GM12873 (cell line): ENCODE measurements at regions not wholly inside any gene's neighbourhood (a gene's known extent, or its start where the extent isn't known, plus 50 kb on each side); places are given as distances from the start of the nearest gene placed in this dataset.

Experiments used
- TF ChIP-seq, protein P1 (sequence below): IDR thresholded peaks from 2 replicates; pipeline ENCODE4 v1.5.1; 2012; ENCODE audit warnings: low read depth, mild to moderate bottlenecking, moderate library complexity, low read length, control low read depth; ENCODE audit not compliant: insufficient read depth; ENCODE audit errors: missing control alignments

GRCh38 chr14:81952917-81953316 lies 419.3 kb upstream of the SEL1L start:
- TF ChIP-seq, protein P1, sequence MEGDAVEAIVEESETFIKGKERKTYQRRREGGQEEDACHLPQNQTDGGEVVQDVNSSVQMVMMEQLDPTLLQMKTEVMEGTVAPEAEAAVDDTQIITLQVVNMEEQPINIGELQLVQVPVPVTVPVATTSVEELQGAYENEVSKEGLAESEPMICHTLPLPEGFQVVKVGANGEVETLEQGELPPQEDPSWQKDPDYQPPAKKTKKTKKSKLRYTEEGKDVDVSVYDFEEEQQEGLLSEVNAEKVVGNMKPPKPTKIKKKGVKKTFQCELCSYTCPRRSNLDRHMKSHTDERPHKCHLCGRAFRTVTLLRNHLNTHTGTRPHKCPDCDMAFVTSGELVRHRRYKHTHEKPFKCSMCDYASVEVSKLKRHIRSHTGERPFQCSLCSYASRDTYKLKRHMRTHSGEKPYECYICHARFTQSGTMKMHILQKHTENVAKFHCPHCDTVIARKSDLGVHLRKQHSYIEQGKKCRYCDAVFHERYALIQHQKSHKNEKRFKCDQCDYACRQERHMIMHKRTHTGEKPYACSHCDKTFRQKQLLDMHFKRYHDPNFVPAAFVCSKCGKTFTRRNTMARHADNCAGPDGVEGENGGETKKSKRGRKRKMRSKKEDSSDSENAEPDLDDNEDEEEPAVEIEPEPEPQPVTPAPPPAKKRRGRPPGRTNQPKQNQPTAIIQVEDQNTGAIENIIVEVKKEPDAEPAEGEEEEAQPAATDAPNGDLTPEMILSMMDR = no peak

GRCh38 chr14:81953419-81953818 lies 419.8 kb upstream of the SEL1L start:
- TF ChIP-seq, protein P1 = no peak

GRCh38 chr14:81955123-81955522 lies 421.5 kb upstream of the SEL1L start:
- TF ChIP-seq, protein P1 = no peak

DNA sequence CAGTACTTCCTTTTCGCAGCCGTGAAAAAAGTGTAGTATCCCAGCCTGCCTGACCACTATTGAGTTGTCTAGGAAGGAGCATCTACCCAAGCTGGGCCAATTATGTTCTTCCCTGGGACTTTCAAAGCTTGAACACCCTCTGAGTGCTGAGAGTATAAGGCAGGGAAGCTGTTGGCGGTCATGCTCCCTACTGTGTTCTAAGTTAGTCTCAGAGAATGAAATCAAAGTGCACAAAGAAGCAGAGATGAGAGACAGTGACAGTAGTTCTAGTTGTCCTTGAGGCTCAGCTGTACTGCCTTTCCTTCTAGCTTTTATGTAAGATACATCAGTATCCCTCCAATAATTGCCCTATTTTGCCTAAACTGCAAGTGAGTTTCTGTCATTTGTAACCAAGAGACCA lies 427.1 kb upstream of the SEL1L start:
- TF ChIP-seq, protein P1 = no peak

DNA sequence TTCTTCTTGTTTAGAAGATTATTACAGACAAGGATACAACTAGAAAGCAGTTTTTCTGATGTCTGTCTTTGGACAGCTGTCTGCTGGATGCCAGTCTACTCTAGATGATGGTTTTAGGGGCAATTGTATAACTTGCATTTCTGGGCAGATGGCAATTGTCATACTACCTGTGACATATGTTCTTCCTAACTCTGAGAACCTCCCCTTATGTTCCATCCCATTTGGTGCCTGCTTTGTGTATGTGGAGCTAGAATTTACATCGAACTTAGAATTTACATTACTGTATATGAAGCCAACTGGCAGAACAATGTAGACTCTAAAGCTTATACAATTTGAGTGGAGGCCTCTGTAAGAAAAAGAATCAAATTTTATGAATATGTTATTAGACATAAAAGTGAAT lies 430.2 kb upstream of the SEL1L start:
- TF ChIP-seq, protein P1 = no peak

- TF ChIP-seq, protein P1 = no peak
Observed at GRCh38 chr14:81970307-81970706, 436.7 kb upstream of the SEL1L start.

- TF ChIP-seq, protein P1 = no peak
Observed at GRCh38 chr14:81971911-81972310, 438.3 kb upstream of the SEL1L start.
